ENCODE measurements at regions not wholly inside any gene's neighbourhood (a gene's known extent, or its start where the extent isn't known, plus 50 kb on each side); places are given as distances from the start of the nearest gene placed in this dataset.

GRCh38 chr5:33311893-33312292, 128.9 kb upstream of the TARS1 start:
- peaks cover 4% of the 10 kb centered on the region; the same call in 1 of the 2 replicates for H3K36me3 ChIP-seq (ENCODE audit: low read depth, low read length)
- ChIA-PET POLR2A (ENCODE audit: unreplicated experiment) (interaction anchor here (0.5 to 0.7 kb wide), 2 partner anchors 108 to 165 kb away, joined by 3 to 15 read pairs; no protein-coding TSS in a partner anchor), CTCF (interaction anchor here (0.5 to 1.4 kb wide), 2 partner anchors 12 to 56 kb away, joined by 3 to 8 read pairs; no protein-coding TSS in a partner anchor)
- TF ChIP-seq CTCF (conservative IDR thresholded peaks at IDR 0.05; ENCODE audit: low read depth, low read length) (no peak), EZH2 (IDR thresholded peaks at IDR 0.05; ENCODE audit: low read length, unreplicated experiment) (no peak), EZH2phosphoT487 (IDR thresholded peaks at IDR 0.05; ENCODE audit: borderline replicate concordance, low read length) (no peak)
- H3K27me3 ChIP-seq (ENCODE audit: low read length), result no peaks in the 10 kb centered on the region
- no peaks in the 10 kb centered on the region for H4K20me1 ChIP-seq (ENCODE audit: low read length)
- no peaks in the 10 kb centered on the region for H3K79me2 ChIP-seq (ENCODE audit: low read length)
- H3F3A ChIP-seq (ENCODE audit: low read length, unreplicated experiment), result peaks cover 12% of the 10 kb centered on the region
- ATAC-seq (peak; percentile 74), DNase-seq (peak; percentile 96)
- H3K9me3 ChIP-seq (ENCODE audit: low read length), result no peaks in the 10 kb centered on the region
- intact Hi-C loops (cut with micrococcal nuclease), result loop anchor here (5.0 to 10.0 kb wide), 2 partner anchors 40 to 267 kb away; no protein-coding TSS in a partner anchor
- peaks cover 63% of the 10 kb centered on the region for H3K4me1 ChIP-seq (ENCODE audit: insufficient read depth, low read length)
- peak overlapping the region; percentile 96 for H3K27ac ChIP-seq (ENCODE audit: low read length)
- no peaks in the 10 kb centered on the region for H3K9me2 ChIP-seq (replicated peaks; ENCODE audit: low read length)
- peak overlapping the region; percentile 8; the same call in 1 of the 2 replicates for H3K4me3 ChIP-seq (ENCODE audit: low read length)
- peak overlapping the region; percentile 65 for H3K4me2 ChIP-seq (ENCODE audit: low read length)
- peak overlapping the region; percentile 83 for H3K9ac ChIP-seq (ENCODE audit: low read length)
- no peak overlapping the region for H2AFZ ChIP-seq (ENCODE audit: low read length)
- no TSS peak for BruUV-seq (replicated peaks)

GRCh38 chr5:33312571-33313549, 127.9 kb upstream of the TARS1 start:
- BruUV-seq (replicated peaks), result TSS peak; percentile 79
- ChIA-PET CTCF (interaction anchor here (0.6 to 1.4 kb wide), 3 partner anchors 13 to 123 kb away, joined by 3 to 8 read pairs (median 3); no protein-coding TSS in a partner anchor), POLR2A (ENCODE audit: unreplicated experiment) (interaction anchor here (0.6 to 0.9 kb wide), 5 partner anchors 68 to 734 kb away, joined by 3 to 5 read pairs (median 4); partner anchors contain the start of gene TARS1)
- Histone ChIP-seq H3K36me3 (ENCODE audit: low read depth, low read length) (peaks cover 4% of the 10 kb centered on the region; the same call in 1 of the 2 replicates), H3K27me3 (ENCODE audit: low read length) (no peaks in the 10 kb centered on the region), H3K9ac (ENCODE audit: low read length) (peak overlapping the region; percentile 83), H3K27ac (ENCODE audit: low read length) (peak overlapping the region; percentile 96), H3K4me3 (ENCODE audit: low read length) (peak overlapping the region; percentile 22), H3K9me2 (replicated peaks; ENCODE audit: low read length) (no peaks in the 10 kb centered on the region), H3K4me1 (ENCODE audit: insufficient read depth, low read length) (peaks cover 73% of the 10 kb centered on the region), H4K20me1 (ENCODE audit: low read length) (no peaks in the 10 kb centered on the region), H2AFZ (ENCODE audit: low read length) (peak overlapping the region; percentile 4; the same call in 1 of the 2 replicates), H3F3A (ENCODE audit: low read length, unreplicated experiment) (peaks cover 12% of the 10 kb centered on the region), H3K4me2 (ENCODE audit: low read length) (peak overlapping the region; percentile 65), H3K9me3 (ENCODE audit: low read length) (no peaks in the 10 kb centered on the region), H3K79me2 (ENCODE audit: low read length) (no peaks in the 10 kb centered on the region)
- peak; percentile 99 for DNase-seq
- TF ChIP-seq CTCF (conservative IDR thresholded peaks at IDR 0.05; ENCODE audit: low read depth, low read length) (no peak), EZH2 (IDR thresholded peaks at IDR 0.05; ENCODE audit: low read length, unreplicated experiment) (no peak), EZH2phosphoT487 (IDR thresholded peaks at IDR 0.05; ENCODE audit: borderline replicate concordance, low read length) (no peak)
- intact Hi-C loops (cut with micrococcal nuclease), result loop anchor here (5.0 to 10.0 kb wide), 2 partner anchors 41 to 268 kb away; no protein-coding TSS in a partner anchor
- peak; percentile 77 for ATAC-seq

Measured in PC-3 (cell line).